HEK293 (cell line): ENCODE measurements at regions not wholly inside any gene's neighbourhood (a gene's known extent, or its start where the extent isn't known, plus 50 kb on each side); places are given as distances from the start of the nearest gene placed in this dataset.

Experiments used
- CTCF ChIA-PET: fragments of 350-600 bp; formaldehyde crosslinking; extraction: SDS; loops from one replicate; lab custom pipeline; 2021; ENCODE audit warnings: antibody characterized with exemption; lab: Yijun Ruan, JAX
- POLR2A ChIA-PET: fragments of 300-600 bp; formaldehyde crosslinking; extraction: SDS; loops from one replicate; lab custom pipeline; 2020; ENCODE audit warnings: antibody characterized with exemption, inconsistent platforms; lab: Yijun Ruan, JAX
- H3K27ac ChIP-seq: fragments of 200-500 bp; sonication (Bioruptor generic); 2 replicates; pipeline ENCODE4 v1.5.1; 2014; ENCODE audit warnings: low read depth, low read length, control low read depth, inconsistent platforms; ENCODE audit errors: extremely low read depth
- H3K36me3 ChIP-seq, 2 experiments: fragments of 200-500 bp in 1 of 2; sonication (Bioruptor generic) in 1 of 2; 1 replicate in 1 of 2; 2 replicates in 1 of 2; pipeline ENCODE4 v1.5.1; 2014 to 2017; ENCODE audit warnings: inconsistent platforms in 2 of 2, low read length in 2 of 2; ENCODE audit not compliant: control insufficient read depth in 2 of 2, insufficient read depth in 1 of 2
- H3K4me1 ChIP-seq: fragments of 200-500 bp; sonication (Bioruptor generic); 2 replicates; pipeline ENCODE4 v1.5.1; 2014; ENCODE audit warnings: mild to moderate bottlenecking, low read length, inconsistent platforms; ENCODE audit not compliant: control insufficient read depth, insufficient read depth
- H3K4me3 ChIP-seq: 2 replicates; pipeline ENCODE4 v1.5.1; 2011; ENCODE audit warnings: low read depth, mild to moderate bottlenecking, control low read depth, low read length, moderate library complexity
- H3K9me3 ChIP-seq: fragments of 200-500 bp; sonication (Bioruptor generic); 2 replicates; pipeline ENCODE4 v1.5.1; 2014; ENCODE audit warnings: low read depth, low read length, inconsistent platforms; ENCODE audit not compliant: control insufficient read depth, insufficient read depth
- EGR2 ChIP-seq: fragments of 450-650 bp; formaldehyde crosslinking; IDR thresholded peaks from 2 replicates; pipeline ENCODE4 v1.5.1; 2016; ENCODE audit warnings: low read depth, missing biosample characterization, missing genetic modification characterization
- FEZF1 ChIP-seq: fragments of 450-650 bp; formaldehyde crosslinking; IDR thresholded peaks from 2 replicates; pipeline ENCODE4 v1.5.1; 2016; ENCODE audit warnings: missing biosample characterization, missing genetic modification characterization
- MZF1 ChIP-seq: fragments of 450-650 bp; formaldehyde crosslinking; IDR thresholded peaks from 2 replicates; pipeline ENCODE4 v1.5.1; 2017; ENCODE audit warnings: missing biosample characterization, missing genetic modification characterization, borderline replicate concordance
- OSR2 ChIP-seq: fragments of 450-650 bp; formaldehyde crosslinking; IDR thresholded peaks from 2 replicates; pipeline ENCODE4 v1.5.1; 2016; ENCODE audit warnings: missing biosample characterization, missing genetic modification characterization
- RBAK ChIP-seq: fragments of 450-650 bp; formaldehyde crosslinking; IDR thresholded peaks from 2 replicates; pipeline ENCODE4 v1.5.1; 2016; ENCODE audit warnings: missing biosample characterization, missing genetic modification characterization
- TRIM28 ChIP-seq: IDR thresholded peaks from 2 replicates; pipeline ENCODE4 v1.6.1; 2011; ENCODE audit warnings: low read length, control low read depth, borderline replicate concordance
- YY2 ChIP-seq: fragments of 450-650 bp; formaldehyde crosslinking; IDR thresholded peaks from 2 replicates; pipeline ENCODE4 v1.5.1; 2016; ENCODE audit warnings: missing biosample characterization, missing genetic modification characterization
- ZFHX2 ChIP-seq: fragments of 450-650 bp; formaldehyde crosslinking; conservative IDR thresholded peaks from 2 replicates; pipeline ENCODE4 v1.5.1; 2016; ENCODE audit warnings: missing biosample characterization, missing genetic modification characterization
- ZNF10 ChIP-seq: fragments of 450-650 bp; formaldehyde crosslinking; IDR thresholded peaks from 2 replicates; pipeline ENCODE4 v1.5.1; 2017; ENCODE audit warnings: missing biosample characterization, missing genetic modification characterization
- ZNF114 ChIP-seq: fragments of 450-650 bp; formaldehyde crosslinking; IDR thresholded peaks from 2 replicates; pipeline ENCODE4 v1.5.0; 2017; ENCODE audit warnings: missing biosample characterization, missing genetic modification characterization
- ZNF146 ChIP-seq: fragments of 450-650 bp; formaldehyde crosslinking; IDR thresholded peaks from 2 replicates; pipeline ENCODE4 v1.5.1; 2016; ENCODE audit warnings: missing biosample characterization, missing genetic modification characterization
- ZNF2 ChIP-seq: fragments of 450-650 bp; formaldehyde crosslinking; IDR thresholded peaks from 2 replicates; pipeline ENCODE4 v1.5.1; 2016; ENCODE audit warnings: missing biosample characterization, missing genetic modification characterization
- ZNF211 ChIP-seq: fragments of 450-650 bp; formaldehyde crosslinking; IDR thresholded peaks from 2 replicates; pipeline ENCODE4 v1.5.1; 2016; ENCODE audit warnings: low read depth, missing biosample characterization, missing genetic modification characterization
- ZNF223 ChIP-seq: fragments of 450-650 bp; formaldehyde crosslinking; IDR thresholded peaks from 2 replicates; pipeline ENCODE4 v1.5.1; 2016; ENCODE audit warnings: missing biosample characterization, missing genetic modification characterization
- ZNF239 ChIP-seq: fragments of 450-650 bp; formaldehyde crosslinking; IDR thresholded peaks from 2 replicates; pipeline ENCODE4 v1.5.1; 2016; ENCODE audit warnings: missing biosample characterization, missing genetic modification characterization
- ZNF501 ChIP-seq: fragments of 450-650 bp; formaldehyde crosslinking; IDR thresholded peaks from 2 replicates; pipeline ENCODE4 v1.5.1; 2016; ENCODE audit warnings: missing biosample characterization, missing genetic modification characterization
- ZNF645 ChIP-seq: fragments of 450-650 bp; formaldehyde crosslinking; IDR thresholded peaks from 2 replicates; pipeline ENCODE4; 2016; ENCODE audit warnings: missing biosample characterization, missing genetic modification characterization
- ZNF660 ChIP-seq: fragments of 450-650 bp; IDR thresholded peaks from 2 replicates; pipeline ENCODE4 v1.5.1; 2018; ENCODE audit warnings: missing biosample characterization, mild to moderate bottlenecking, missing genetic modification characterization
- ZNF837 ChIP-seq: fragments of 450-650 bp; formaldehyde crosslinking; IDR thresholded peaks from 2 replicates; pipeline ENCODE4 v1.5.1; 2016; ENCODE audit warnings: missing biosample characterization, missing genetic modification characterization
- ZSCAN4 ChIP-seq: fragments of 450-650 bp; formaldehyde crosslinking; IDR thresholded peaks from 2 replicates; pipeline ENCODE4 v1.5.1; 2017; ENCODE audit warnings: missing biosample characterization, missing genetic modification characterization
- ZSCAN5A ChIP-seq: fragments of 450-650 bp; formaldehyde crosslinking; IDR thresholded peaks from 2 replicates; pipeline ENCODE4 v1.5.1; 2016; ENCODE audit warnings: missing biosample characterization, missing genetic modification characterization

GRCh38 chr1:55275941-55276341 lies 60.8 kb upstream of the USP24 start:
- H3K36me3 ChIP-seq = no peaks in the 10 kb centered on the region
- H3K9me3 ChIP-seq = no peaks in the 10 kb centered on the region
- H3K4me1 ChIP-seq = peaks cover 3% of the 10 kb centered on the region; the same call in 1 of the 2 replicates
- H3K4me3 ChIP-seq = no peak overlapping the region
- POLR2A ChIA-PET = no interaction called here
- H3K27ac ChIP-seq = no peak overlapping the region
- TF ChIP-seq FEZF1 (no peak), ZNF10 (no peak), ZNF645 (no peak), TRIM28 (no peak), OSR2 (tag by site-specific recombination) (no peak), ZNF239 (tag by site-specific recombination) (no peak), ZNF146 (tag by site-specific recombination) (no peak), ZNF837 (no peak), ZNF660 (tag by site-specific recombination) (no peak), YY2 (no peak)
- CTCF ChIA-PET = interaction anchor here (0.5 to 9.5 kb wide), 3 partner anchors 31 to 327 kb away, joined by 3 to 109 read pairs (median 3); no protein-coding TSS in a partner anchor

GRCh38 chr1:55275151-55275748 lies 60.1 kb upstream of the USP24 start:
- Histone ChIP-seq H3K36me3 (no peaks in the 10 kb centered on the region), H3K9me3 (no peaks in the 10 kb centered on the region), H3K4me1 (peaks cover 3% of the 10 kb centered on the region; the same call in 1 of the 2 replicates), H3K27ac (no peak overlapping the region), H3K4me3 (no peak overlapping the region)
- ChIA-PET POLR2A (no interaction called here), CTCF (interaction anchor here (0.5 to 9.5 kb wide), 6 partner anchors 9 to 134 kb away, joined by 3 to 109 read pairs (median 4); no protein-coding TSS in a partner anchor)
- TF ChIP-seq EGR2 (tag by site-specific recombination) (peak; percentile 47; the same call in 1 of the 2 replicates), RBAK (tag by site-specific recombination) (no peak), ZNF501 (tag by site-specific recombination) (no peak), ZFHX2 (tag by site-specific recombination) (peak; percentile 55), MZF1 (tag by site-specific recombination) (no peak), ZNF223 (tag by site-specific recombination) (no peak), ZSCAN5A (tag by site-specific recombination) (no peak), ZSCAN4 (tag by site-specific recombination) (no peak), ZNF2 (tag by site-specific recombination) (no peak), ZNF211 (tag by site-specific recombination) (no peak), ZNF114 (tag by site-specific recombination) (no peak)
